Osteocyte (in vitro differentiated cells): ENCODE measurements at regions not wholly inside any gene's neighbourhood (a gene's known extent, or its start where the extent isn't known, plus 50 kb on each side); places are given as distances from the start of the nearest gene placed in this dataset.

ENCODE experiments used
- DNase-seq: peaks from one replicate; pipeline ENCODE4 v3.0.0; 2021; ENCODE audit warnings: mixed read lengths; ENCODE audit not compliant: unreplicated experiment; ENCODE audit errors: extremely low spot score
- H3K27ac Mint-ChIP-seq: one replicate; pipeline ENCODE4 v1.8.0; 2021; ENCODE audit warnings: mild to moderate bottlenecking, mixed read lengths; ENCODE audit not compliant: unreplicated experiment
- H3K27me3 Mint-ChIP-seq: one replicate; pipeline ENCODE4 v1.8.0; 2021; ENCODE audit warnings: mixed read lengths; ENCODE audit not compliant: unreplicated experiment
- H3K36me3 Mint-ChIP-seq: one replicate; pipeline ENCODE4 v1.8.0; 2021; ENCODE audit warnings: mixed read lengths; ENCODE audit not compliant: unreplicated experiment
- H3K4me1 Mint-ChIP-seq: one replicate; pipeline ENCODE4 v1.8.0; 2021; ENCODE audit warnings: mixed read lengths; ENCODE audit not compliant: unreplicated experiment
- H3K4me3 Mint-ChIP-seq: one replicate; pipeline ENCODE4 v1.8.0; 2021; ENCODE audit warnings: mild to moderate bottlenecking, moderate library complexity, mixed read lengths; ENCODE audit not compliant: unreplicated experiment
- H3K9me3 Mint-ChIP-seq: one replicate; pipeline ENCODE4 v1.8.0; 2021; ENCODE audit warnings: mixed read lengths; ENCODE audit not compliant: unreplicated experiment
- CTCF ChIP-seq: fragments of 200-600 bp; sonication (generic); IDR thresholded peaks from 2 replicates; pipeline ENCODE4 v1.5.0; 2021; ENCODE audit warnings: antibody characterized with exemption, mild to moderate bottlenecking, moderate library complexity

GRCh38 chr7:131974671-131975070, 418.2 kb upstream of the PODXL start:
- peaks cover 16% of the 10 kb centered on the region for H3K27me3 Mint-ChIP-seq
- no peak for TF ChIP-seq CTCF
- no peak overlapping the region for H3K4me3 Mint-ChIP-seq
- H3K9me3 Mint-ChIP-seq: no peaks in the 10 kb centered on the region
- DNase-seq: no peak
- H3K4me1 Mint-ChIP-seq: no peaks in the 10 kb centered on the region
- H3K27ac Mint-ChIP-seq: no peak overlapping the region
- no peaks in the 10 kb centered on the region for H3K36me3 Mint-ChIP-seq

GRCh38 chr7:131972251-131972650, 415.8 kb upstream of the PODXL start:
- no peak for TF ChIP-seq CTCF
- Mint-ChIP-seq H3K36me3 (no peaks in the 10 kb centered on the region), H3K27me3 (peaks cover 23% of the 10 kb centered on the region), H3K4me1 (no peaks in the 10 kb centered on the region), H3K9me3 (no peaks in the 10 kb centered on the region), H3K4me3 (no peak overlapping the region), H3K27ac (no peak overlapping the region)
- no peak for DNase-seq

- Mint-ChIP-seq H3K4me3 (no peak overlapping the region), H3K27ac (no peak overlapping the region), H3K36me3 (no peaks in the 10 kb centered on the region), H3K27me3 (peaks cover 24% of the 10 kb centered on the region), H3K9me3 (no peaks in the 10 kb centered on the region), H3K4me1 (no peaks in the 10 kb centered on the region)
- TF ChIP-seq CTCF: no peak
- no peak for DNase-seq
Observed at GRCh38 chr7:131970602-131971001, 414.2 kb upstream of the PODXL start.

GRCh38 chr7:131969560-131969959, 413.1 kb upstream of the PODXL start:
- no peaks in the 10 kb centered on the region for H3K9me3 Mint-ChIP-seq
- H3K27ac Mint-ChIP-seq: no peak overlapping the region
- no peaks in the 10 kb centered on the region for H3K36me3 Mint-ChIP-seq
- no peak for DNase-seq
- peaks cover 33% of the 10 kb centered on the region for H3K27me3 Mint-ChIP-seq
- H3K4me3 Mint-ChIP-seq: no peak overlapping the region
- no peaks in the 10 kb centered on the region for H3K4me1 Mint-ChIP-seq
- no peak for TF ChIP-seq CTCF

- Mint-ChIP-seq H3K4me1 (no peaks in the 10 kb centered on the region), H3K27me3 (peaks cover 48% of the 10 kb centered on the region)
Observed at GRCh38 chr7:131967216-131967730, 410.8 kb upstream of the PODXL start.

More at GRCh38 chr7:131967216-131967730, 410.8 kb upstream of the PODXL start:
- Mint-ChIP-seq H3K9me3 (no peaks in the 10 kb centered on the region), H3K27ac (no peak overlapping the region), H3K36me3 (no peaks in the 10 kb centered on the region), H3K4me3 (no peak overlapping the region)
- no peak for TF ChIP-seq CTCF
- no peak for DNase-seq
